Superior temporal gyrus (tissue), 1 donor: ENCODE measurements at regions not wholly inside any gene's neighbourhood (a gene's known extent, or its start where the extent isn't known, plus 50 kb on each side); places are given as distances from the start of the nearest gene placed in this dataset.

Experiments
- DNase-seq: peaks from one replicate; pipeline ENCODE4 v3.0.0-alpha.2; 2016; ENCODE audit errors: extremely low spot score

GRCh38 chrX:131894995-131895394 lies 128.1 kb upstream of the STK26 start:
- no peak for DNase-seq

DNA sequence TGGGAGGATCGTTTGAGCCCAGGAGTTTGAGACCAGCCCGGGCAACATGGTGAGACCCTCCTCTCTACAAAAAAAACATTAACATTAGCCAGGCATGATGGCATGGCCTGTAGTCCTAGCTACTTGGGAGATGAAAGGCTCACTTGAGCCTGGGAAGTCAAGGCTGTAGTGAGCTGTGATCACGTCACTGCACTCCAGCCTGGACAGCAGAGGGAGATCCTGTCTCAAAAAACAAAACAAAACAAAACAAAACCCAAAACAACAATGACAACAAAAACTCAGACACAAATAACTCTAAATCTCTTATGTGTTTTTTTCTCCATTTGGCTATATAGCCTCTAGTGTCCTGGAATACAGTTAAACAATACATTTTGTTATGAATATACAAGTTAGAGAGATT lies 127.3 kb upstream of the STK26 start:
- DNase-seq, result no peak

DNA sequence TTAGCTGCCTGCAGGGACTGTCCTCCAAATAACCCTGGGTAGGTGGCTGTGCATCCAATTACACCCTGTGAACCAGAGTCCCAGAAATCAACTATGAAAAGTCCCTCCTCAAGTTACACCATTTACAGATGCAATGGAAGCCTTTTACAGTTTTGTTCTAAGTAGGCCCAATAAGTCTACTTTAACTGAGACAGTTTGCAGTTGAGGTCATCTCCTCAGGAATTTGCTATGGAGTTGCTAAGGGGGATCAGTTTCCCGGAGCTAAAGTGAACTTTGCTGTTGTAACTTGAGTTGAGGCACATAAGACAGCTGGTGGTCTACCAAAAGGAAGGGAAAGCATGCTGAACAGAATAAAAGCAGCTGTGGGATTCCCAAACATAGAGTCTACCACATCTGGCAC lies 121.6 kb upstream of the STK26 start:
- DNase-seq, result no peak

DNA sequence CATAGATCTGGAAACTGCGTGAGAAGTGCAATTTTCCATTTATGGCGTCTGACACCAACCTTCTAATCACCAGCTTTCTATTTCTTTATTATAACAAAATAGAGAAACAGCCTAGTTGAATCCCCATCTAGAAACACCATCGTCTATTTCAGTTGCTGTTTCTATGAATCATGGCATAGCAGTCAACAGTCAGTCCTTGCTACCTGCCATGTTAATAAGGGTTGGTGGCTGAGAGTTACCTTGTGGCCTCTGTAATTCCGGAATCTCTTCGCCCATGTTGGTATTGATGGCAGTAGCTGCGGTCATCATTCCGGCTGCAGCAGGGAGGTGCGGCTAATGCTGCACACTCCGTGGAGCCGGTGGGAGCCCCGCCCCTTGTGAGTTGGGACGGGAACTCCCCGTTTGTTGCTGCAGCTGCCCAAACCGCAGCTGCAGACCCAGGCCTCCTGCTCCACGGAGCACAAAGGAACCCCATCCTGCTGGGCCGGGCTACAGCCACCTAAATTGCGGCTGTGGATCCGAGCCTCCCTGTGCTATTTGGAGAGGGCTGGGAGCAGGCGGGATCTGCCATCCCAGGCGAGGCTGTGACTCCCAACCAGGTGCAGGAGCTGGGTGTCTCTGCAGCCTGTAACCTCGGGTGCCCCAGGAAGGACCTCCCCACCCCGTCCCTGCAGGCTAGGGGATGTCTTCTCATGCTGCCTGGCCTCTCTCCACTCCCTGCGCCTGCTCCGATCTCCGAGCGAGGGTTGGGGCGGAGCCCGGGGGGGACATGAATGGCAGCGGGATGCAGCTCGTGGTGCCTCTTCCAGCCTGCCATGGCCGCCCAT lies 115.4 kb upstream of the STK26 start:
- no peak for DNase-seq

DNA sequence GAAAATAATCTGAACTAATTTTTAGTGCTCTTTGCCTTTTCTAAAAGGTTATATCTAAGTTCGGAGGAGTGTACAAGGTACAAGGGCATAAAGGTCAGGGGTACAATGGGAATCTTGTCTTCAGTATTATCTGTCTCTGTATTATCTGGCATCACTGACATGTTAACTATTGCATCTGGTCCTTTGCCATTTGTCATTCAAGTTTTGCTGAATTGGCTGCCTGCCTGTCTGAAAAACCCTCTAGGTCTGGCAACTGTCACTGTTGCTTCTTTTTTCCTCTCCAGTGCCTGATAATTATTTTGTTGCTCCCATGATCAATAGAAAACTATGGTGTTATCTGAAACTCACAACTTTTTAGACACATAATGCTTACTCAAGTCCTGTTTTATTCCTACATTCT lies 112.5 kb upstream of the STK26 start:
- no peak for DNase-seq

GRCh38 chrX:131915488-131915887 lies 107.6 kb upstream of the STK26 start:
- DNase-seq, result no peak

GRCh38 chrX:131917588-131917987 lies 105.5 kb upstream of the STK26 start:
- DNase-seq, result no peak

- DNase-seq, result no peak
Measured at GRCh38 chrX:131918839-131919238, 104.3 kb upstream of the STK26 start.

DNA sequence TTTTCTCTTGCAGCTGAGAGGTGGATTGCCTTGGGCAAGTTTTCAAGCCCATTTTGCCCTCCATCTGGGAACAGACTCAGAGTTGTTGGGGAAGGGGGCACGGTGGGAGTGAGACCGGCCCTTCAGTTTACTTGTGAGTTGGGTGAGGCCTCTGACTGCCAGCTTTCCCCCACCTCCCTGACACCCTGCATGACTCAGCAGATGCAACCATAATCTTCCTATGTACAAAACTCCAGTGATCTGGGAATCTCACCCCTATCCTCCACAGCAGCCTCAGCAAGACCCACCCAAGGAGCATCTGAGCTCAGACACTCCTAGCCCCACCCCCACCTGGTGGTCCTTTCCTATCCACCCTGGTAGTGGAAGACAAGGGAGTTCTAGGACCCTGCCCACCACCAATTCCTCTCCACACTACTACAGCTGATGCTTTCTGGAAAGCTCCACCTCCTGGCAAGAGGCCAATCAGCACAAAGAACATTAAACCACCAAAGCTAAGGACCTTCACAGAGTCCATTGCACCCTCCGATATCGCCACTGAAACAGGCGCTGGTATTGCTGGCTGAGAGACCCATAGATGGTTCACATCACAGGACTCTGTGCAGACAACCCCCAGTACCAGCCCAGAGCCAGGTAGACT lies 99.4 kb upstream of the STK26 start:
- no peak for DNase-seq

DNA sequence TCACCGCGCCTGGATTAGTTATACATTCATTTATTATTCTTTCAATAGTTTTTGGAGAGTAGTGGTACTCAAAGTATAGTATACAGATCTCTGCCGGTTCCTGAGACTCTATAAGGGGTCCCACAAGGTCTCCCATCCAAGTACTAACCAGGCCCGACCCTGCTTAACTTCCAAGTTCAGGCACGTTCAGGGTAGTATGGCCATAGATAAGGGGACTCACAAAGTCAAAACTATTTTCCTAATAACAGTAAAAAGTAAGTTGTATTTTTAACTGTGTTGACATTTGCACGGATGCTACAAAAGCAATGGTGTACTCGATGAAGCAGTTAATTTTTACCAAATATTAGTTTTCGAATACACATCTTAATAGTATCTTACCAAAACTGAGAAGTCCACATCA lies 84.4 kb upstream of the STK26 start:
- no peak for DNase-seq

DNA sequence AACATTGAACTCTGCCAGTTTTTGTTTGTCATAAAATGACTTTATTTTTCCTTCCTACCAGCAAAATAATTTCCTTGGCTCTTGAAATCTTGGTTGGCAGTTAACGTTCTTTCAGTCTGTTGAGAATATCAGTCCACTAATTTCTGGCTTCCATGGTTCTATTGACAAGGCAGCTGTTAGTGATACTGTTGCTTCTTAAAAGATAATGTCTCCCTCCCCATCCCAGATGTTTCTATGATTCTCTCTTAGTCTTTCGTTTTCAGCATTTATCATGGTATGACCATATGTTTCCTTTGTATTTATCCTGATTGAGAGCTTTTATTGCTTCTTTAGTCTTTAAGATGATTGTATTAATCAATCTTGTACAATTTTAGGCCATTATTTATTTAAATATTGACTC lies 81.1 kb upstream of the STK26 start:
- no peak for DNase-seq

DNA sequence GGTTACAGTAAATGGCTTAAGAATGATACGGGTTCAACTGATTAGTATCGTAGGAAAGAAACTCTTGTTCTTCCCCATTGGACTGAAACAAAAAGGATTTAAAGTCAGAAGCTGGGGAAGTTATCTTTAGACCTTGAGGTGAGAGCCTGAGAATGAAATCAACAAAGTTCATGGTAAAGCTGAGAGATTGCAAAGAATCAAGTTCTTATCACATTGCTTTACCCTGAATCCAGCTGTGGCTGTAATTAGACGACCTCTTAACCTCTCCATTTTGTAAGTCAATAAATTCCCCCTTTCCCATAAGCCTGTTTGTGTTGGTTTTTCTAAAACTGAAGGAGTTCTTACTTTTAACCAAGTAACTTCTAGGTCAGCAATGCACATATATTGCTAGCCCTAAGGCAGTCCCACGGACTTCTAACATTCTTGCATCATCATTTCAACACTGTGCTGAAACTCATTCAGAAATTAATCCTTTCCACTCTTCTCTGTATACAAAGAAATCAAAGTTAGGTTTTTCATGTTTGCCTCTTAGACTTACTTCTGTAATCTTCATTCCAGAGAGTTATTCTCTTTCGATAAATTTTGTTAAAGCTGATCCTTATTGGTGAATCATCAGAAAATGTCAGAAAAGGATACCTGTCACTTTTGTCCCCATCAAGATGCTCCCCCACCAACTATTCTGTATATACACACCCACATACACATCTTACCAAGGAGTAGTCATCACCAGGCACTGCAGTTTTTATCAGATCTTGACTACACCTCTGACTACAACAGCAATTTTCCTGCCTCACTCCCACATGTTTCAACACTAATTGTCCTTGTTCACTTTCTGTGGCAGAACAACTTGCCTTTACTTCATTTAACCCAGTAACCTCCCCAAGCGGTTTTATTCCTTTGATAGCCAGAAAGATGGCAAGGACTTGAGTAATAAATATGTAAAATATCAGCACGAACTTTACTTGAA lies 77.9 kb upstream of the STK26 start:
- no peak for DNase-seq

DNA sequence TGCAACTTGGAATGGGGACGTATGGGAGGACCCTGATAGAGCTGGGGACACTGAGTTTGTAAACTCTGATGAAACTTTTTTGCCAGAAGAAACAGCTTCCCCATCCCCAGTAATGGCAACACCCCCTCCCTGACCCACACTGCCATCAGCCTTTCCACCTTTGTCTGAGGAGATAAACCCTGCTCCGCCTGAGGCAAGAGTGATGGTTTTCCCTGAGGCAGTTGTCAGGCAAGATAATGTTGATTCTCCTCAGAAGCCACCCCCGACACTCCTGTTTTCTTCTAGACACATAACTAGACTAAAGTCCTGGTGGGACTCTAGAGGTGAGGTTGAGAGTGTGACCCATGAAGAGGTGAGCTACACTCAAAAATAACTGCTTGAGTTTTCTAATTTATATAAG lies 71.9 kb upstream of the STK26 start:
- DNase-seq, result no peak

GRCh38 chrX:131955099-131955777 lies 67.9 kb upstream of the STK26 start:
- DNase-seq, result no peak

GRCh38 chrX:131958724-131959123 lies 64.4 kb upstream of the STK26 start:
- DNase-seq, result no peak

DNA sequence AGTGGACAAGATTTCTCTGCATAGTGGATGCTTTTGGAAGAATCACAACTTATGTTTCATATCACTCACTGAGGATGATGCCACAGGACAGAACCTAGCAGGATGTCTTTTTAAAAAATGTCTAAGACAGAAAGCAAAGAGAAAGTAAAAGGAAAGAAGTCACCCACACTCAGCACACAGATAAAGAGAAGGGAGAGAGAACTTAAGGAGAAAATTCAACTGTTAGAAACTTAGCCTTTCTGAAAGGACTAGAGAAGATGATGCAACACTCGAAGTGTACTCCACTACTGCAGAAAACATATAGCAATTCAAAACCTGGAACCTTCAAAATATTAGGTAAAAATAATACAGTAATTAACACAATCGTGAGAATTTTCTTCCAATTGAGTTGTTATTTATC lies 52.8 kb upstream of the STK26 start:
- DNase-seq, result no peak
